GM18858 (cell line): ENCODE measurements at regions not wholly inside any gene's neighbourhood (a gene's known extent, or its start where the extent isn't known, plus 50 kb on each side); places are given as distances from the start of the nearest gene placed in this dataset.

Source experiments
- ATAC-seq: cut with Tn5 transposase; IDR thresholded peaks from one replicate; pipeline ENCODE4 v1.9.1; 2021; ENCODE audit not compliant: unreplicated experiment

DNA sequence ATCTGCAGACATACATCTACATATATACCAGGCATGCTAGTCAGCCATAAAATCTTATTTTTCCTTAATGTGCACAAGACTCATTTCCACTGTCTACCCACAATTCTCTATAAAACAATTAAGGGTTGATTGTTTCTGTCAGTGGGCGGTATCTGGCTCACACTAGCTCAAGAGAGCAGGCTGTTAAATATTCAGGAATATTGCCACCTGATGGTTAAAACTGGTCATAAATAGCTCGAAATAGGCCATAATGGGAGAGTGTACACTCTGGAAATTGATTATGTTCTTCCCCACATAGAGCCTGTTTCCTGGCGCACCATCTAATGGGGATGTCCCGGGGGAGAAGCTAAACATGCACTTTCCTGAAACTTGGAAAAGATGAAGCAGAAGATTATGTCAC is 620.6 kb upstream of the ANKRD30A start:
- ATAC-seq, result no peak

DNA sequence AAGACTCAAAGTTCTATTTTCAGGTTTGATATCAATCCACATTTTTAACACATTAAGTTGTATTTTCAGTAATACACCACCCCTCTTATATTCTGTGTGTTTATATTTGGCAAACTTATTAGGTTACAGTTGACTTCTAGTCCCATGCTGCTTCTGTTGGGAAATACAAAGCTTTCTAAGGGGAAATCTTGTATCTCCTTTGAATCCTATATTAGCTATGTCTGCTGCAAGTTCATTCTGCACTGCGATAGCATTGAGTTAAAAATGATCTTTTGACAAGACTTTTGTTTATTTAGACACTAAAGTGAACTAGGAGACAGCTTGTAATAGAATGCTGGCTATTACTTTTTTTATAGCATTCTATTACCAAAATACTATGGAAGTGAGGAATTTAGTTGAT is 625.1 kb upstream of the ANKRD30A start:
- no peak for ATAC-seq

DNA sequence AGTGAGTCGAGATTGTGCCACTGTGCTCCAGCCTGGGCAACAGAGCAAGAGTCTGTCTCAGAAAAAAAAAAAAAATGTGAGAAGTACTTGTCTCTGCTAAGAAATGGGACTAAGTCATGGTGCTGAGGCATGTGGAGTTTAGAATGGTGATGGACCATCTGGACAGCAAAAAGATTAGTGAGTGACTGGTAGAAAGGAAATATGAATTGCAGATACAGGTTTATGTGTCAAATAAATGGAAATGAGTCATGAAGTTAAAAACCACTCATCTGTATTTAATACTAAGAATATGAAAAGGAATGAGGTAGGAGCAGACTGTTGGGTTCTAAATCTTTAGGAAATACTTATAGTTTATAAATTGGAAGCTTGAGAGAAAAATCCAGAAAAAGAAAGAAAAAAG is 625.7 kb upstream of the ANKRD30A start:
- ATAC-seq, result no peak

DNA sequence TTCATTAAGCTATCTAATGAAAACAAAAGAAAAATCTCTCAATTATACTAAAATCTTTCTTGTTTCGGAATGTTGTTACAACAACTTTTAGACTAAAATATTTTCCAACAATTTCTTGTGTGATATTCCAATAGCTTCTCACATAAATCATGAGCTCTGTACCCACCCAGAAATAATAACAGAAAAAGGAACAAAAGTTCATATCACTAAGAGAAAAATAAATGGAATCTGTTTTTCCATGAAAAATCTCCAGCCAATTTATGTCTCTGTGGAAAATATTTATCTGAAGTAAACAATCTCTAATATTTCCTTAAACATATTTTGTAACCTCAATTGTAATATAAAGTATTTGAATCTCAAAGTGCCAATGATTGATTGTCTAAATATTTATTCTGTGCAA is 628.6 kb upstream of the ANKRD30A start:
- no peak for ATAC-seq

DNA sequence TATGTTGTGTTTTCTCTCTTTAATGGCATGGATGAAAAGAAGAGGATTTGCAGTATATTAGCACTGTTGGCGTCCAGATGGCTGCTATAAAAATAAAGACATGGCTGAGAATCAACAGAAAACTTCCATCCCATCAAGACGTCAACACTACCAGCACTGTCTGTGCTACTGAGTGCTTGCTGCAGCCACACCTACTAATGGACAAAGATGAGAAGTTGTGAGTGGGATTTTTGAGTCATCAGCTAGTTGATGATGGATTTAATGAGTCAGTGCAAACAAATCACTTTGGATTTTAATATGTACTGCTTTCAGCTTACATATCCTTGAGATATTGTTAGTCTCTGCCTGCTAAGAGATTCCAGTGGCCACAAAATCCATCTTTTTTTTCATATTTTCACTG is 631.0 kb upstream of the ANKRD30A start:
- no peak for ATAC-seq

DNA sequence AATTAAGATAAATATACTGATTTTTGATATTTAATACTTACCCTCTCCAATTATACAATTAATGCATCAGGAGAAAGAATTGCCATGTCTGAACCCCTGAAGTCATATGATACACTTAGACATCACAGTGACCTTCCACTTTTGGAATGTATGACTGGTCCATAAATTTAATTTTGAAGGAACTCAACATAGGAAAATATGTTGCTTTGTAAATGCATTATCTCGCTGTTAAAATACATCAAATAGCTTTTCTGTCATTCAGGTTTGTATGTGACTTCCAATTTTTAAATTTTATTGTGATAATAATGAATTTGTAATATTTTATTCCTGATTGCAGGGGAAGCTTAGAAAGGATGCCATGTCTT is 631.9 kb upstream of the ANKRD30A start:
- no peak for ATAC-seq

DNA sequence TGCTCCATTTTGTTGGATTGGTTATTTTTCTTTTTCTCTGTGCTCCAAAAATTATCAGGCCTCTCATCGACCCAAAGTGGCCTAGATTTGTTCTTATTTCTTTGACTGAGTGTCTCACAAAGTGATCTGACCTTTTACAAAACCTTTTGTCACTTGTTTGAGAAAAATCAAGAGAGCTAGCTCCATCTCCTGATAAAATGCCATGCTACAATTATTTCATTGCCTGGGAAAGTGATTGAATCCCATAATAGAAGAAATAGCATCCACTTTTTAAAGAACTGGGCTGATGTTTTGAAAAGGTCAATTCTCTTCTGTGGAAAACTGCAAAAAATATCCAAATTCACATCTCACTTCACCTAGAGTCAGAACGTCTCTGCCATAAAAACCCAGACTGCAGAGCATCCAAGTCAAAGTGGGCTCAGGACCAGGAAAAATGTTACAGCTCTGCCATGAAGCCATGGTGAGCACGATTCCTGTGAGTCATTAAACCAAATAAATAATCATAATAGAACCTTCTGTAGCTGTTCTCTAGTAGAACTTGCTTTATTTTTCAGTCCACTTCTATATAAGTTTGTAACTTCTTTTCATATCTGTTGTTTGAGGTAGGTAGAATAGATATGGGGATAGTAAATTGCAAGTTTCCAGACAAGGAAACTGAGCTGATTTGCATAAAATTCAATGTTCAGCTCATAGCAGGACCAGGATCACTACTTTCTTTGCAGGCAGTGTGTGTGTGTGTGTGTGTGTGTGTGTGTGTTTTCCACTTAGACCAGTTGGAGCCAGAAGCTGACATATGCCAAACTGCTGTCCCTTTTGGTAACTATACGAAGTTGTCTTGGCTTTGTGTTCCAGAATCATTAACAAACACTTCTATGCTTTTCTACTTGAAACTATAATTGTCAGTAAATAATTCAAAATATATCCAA is 632.5 kb upstream of the ANKRD30A start:
- no peak for ATAC-seq

DNA sequence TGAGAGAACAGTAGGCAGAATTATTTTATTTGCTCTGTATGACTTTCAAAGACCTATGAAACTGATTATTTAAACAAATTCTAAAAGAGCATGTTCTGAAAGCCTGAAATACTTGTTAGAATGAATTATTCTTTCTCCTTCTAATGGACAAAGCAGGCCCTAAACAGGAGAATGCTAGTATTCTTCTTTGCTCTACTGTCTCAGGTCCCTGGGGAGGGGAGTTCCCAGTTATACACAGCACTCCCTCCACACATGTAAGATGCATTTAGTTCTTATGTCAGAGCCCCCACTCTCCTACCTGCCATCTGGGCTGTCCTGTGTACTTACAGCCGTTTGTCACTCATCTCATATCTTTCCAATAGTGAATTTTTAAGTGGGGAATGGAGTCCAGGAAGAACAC is 633.5 kb upstream of the ANKRD30A start:
- no peak for ATAC-seq

DNA sequence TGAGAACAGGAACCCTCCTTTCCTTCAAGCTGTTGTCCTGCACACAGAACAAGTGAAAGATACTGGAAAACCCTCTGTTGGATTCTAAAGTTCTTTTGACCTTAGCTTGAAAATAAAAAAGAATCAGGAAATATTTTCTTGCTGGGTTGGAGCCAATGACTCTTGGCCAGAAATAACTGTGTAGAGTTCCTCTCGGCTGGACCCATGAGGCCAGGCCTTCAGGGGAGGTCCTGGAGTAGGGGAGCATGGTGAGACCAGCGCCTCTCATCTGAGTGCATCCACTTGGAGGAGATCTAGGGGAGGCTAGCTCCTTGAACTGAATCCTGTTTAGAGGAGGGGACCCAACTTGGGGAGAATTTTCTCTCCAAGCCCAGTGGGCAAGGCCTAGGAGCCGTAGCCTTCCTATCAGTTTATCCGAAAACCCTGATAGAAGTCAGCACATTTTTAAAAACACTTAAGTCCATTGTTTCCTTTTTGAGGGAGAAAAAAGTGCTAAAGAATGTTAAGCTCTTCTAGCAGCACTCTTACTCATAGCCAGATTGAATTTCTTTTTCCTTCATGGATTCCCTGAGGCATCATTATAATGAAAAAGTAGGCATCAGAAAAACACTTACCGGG is 635.7 kb upstream of the ANKRD30A start:
- ATAC-seq, result no peak

DNA sequence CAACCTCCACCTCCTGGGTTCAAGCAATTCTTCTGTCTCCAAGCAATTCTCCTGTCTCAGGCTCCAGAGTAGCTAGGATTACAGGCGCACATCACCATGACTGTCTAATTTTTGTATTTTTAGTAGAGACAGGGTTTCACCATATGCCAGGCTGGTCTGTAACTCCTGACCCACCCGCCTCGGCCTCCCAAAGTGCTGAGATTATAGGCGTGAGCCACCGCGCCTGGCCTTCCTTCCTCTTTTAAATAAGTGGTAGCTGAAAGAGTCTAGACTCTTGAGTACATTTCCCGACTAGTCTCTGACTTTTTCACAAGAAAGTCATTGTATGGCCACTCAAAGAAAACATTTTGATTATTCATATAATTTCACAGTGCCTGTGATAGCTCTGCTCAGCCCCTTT is 636.2 kb upstream of the ANKRD30A start:
- no peak for ATAC-seq

DNA sequence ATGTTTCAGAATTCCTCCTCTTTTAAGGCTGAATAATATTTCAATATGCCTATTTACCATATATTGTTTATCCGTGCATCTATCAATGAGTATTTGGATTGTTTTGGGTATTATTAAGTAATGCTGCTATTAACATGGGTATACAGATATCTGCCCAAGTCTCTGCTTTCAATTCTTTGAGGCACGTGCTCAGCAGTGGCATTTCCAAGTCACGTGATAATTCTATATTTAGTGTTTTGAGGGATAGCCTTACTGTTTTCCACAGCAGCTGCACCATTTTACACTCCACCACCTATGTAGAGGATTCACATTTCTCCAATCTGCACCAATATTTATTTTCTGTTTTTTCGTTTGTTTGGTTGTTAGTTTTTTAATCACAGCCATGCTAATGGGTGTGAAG is 636.8 kb upstream of the ANKRD30A start:
- no peak for ATAC-seq

DNA sequence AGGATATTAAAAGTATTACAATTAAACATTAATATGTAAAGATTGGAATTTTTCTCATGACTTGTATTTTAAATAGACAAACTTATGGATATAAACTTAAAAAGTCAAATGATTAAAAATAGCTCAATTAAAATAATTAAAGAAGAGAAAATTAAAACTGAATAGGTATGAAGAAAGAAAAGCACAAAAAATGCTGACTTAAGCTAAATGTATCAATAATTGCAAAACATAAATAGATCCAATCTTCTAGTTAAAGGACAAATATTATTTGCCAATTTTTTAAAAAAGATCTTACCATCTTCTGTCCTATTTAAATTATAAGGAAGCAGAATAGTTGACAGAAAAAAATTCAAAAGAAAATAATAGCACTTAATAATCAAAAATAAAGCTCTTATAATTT is 646.3 kb upstream of the ANKRD30A start:
- no peak for ATAC-seq

DNA sequence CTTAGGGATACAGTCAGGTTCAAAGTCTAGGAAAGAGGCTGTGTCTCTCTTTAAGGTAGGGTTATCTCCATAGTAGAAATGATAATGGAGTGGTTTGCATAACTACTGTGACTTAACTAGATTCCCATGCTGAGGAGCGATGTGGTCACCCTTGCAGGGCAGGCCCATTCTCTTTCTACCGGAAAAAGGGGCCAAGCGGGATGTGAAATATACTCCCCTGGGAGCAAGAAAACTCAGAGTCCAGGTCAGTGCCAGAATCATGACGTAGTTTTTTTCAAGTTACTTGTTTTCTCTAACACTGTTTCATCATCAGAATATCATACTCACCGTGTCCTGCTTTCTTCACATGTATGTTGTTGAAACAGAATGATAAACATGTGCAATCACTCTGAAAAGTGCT is 649.0 kb upstream of the ANKRD30A start:
- no peak for ATAC-seq

DNA sequence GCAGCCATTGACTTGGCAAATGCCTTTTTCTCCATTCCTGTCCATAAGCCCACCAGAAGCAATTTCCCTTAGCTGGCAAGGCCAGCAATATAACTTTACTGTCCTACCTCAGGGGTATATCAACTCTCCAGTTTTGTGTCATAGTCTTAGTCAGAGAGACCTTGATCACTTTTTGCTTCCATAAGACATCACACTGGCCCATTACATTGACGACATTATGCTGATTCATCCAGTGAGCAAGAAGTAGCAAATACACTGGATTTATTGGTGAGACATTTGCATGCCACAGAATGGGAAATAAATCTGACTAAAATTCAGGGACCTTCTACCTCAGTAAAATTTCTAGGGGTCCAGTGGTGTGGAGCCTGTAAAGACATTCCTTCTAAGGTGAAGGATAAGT is 649.7 kb upstream of the ANKRD30A start:
- ATAC-seq, result no peak

DNA sequence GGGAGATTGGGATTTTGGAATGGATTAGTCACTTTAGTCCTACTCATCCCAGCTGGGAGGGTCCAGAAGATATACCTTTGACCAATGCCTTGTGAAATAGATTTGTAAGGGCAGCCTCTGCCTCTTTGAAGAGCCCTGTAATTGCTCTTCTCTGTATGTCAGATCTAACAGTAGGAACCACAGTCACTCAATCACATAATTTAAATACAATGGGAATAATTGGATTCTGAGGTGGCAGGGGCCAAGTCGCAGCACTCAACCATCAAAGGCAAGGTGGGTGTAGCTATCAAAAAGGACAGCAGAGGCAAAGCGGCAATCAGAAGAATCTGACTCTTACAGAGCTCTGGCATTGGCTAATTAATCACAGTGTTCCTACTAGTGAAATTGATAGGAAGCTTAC is 650.9 kb upstream of the ANKRD30A start:
- ATAC-seq, result no peak

DNA sequence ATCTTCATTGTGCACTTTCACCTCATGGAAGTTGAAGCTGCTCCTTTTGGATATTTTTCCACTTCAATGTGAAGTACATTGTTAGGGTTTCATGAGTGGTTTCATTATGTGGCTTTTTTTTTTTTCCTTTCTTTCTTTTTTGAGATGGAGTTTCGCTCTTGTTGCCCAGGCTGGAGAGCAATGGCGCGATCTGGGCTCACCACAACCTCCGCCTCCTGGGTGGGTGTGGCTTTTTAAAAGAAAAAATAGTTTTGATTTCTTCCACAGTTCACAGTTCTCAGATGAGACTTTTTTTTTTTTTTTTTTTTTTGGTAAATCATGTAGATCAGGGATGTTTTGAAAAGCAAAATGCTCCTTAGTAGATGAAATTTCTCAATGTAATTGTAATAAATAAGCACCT is 652.3 kb upstream of the ANKRD30A start:
- ATAC-seq, result no peak

DNA sequence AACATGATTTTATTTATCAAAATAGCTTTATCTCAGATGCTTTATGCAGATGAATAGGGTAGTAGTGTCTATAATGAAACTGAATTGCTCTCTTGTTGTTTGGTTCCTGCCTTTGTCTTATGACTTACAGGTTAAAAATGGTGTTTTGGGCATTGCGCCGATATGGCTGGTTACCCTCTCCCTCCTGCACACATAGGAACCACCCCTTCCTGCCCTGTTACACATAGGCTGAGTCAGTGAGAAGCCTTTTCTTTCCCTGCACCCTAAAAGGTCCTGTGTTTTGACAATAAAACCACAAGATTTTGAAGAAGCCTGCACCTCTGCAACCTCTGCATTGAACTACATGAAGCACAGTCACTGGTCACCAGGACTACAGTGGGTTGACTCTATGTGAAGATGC is 655.8 kb upstream of the ANKRD30A start:
- no peak for ATAC-seq

DNA sequence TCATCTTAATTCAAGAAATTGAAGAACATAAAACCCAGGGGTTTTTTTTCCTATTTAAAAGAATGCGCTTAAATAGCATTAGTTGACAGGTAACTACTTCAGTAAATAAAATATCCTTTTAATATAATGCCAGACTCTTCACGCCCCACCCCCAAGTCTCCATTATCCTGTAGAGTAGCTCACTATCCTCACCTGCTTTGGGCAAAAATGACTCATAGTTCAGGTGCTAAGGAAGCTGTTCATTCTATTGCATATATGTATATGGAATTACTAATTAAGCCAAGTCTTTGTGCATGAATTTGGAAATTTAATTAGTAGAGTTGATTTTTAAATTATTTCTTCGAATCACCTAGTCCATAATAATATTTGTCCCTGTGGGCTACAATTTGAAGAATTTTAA is 656.8 kb upstream of the ANKRD30A start:
- no peak for ATAC-seq

DNA sequence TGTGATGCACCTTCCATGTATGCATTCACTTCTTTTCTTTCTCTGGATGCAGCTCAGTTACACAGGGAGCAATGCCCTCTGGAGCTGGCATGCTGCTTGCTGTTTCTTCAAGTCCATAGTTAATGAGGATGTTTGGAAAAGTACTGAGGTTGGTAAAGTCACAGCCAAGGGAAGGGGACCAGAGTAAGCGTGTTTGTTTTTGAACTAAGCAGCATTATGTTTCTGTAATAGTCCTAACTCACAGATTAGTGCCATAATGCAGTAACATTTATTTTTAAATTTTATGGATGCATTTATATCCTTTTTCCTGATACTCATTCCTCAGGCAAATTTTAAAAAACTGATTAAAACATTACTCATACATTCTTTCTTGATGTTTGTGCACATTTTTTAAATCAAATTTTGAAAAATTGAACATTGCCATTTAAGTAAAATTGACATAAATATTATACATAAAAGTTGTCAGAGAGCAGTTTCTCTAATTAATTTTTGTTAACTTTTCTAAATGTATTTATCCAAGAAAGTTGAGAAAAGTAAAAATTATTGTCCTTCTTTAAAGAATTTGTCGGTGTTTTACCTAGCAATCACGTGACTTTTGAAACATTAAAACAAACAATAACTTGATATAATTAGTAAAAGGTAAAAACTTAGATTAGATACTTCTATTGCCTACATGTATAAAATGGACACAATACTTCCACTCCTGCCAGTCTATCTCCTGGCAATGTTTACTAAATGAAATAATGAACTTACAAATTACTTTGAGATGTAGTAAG is 659.6 kb upstream of the ANKRD30A start:
- no peak for ATAC-seq

DNA sequence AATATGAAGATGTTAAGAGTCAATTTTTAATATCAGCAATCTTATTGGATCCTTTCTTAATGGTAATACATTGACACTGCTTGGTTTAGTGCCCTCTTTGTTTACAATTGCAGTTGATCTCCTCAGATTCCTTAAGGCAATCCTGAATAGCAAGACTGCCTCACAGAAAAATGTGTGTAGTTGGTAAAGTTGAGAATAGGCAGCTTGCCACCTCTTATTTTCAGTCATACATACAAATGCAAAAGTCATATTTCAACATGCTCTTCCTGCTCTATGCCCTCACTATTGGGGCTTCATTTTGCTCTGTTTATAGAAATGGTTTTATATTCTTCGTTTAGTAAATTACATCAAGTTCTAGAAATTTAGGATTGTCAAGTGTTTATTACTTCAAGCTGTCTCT is 661.1 kb upstream of the ANKRD30A start:
- ATAC-seq, result no peak

DNA sequence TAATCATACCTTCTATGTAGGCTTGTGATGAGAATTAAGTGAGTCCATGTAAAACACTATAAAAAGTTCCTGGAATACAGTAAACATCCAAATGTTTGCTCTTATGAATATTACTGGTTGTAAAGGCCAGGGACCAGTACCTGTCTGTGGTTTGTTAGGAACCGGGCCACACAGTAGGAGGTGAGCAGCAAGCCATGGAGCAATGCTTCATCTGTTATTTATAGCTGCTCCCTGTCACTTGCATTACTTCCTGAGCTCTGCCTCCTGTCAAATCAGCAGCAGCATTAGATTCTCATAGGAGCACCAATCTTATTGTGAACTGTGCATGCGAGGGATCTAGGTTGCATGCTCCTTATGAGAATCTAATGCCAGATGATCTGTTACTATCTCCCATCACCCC is 662.0 kb upstream of the ANKRD30A start:
- no peak for ATAC-seq

DNA sequence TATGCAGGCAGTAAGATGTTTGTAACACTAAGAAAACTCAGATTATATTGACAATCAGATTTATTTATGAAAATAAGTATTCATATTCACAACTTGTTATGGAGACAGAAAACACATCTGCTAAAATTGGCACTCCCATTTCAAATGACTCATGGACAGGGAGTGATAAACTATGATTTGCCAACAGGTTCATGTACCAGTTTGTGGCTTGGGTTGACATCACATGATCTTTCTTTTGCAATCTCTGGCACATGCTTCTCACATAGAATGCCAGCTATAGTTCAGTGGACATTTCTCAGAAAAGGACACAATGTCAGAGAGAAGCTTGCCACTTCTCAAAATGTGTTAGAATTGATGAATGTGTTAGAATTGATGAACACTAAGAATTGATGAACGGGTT is 663.2 kb upstream of the ANKRD30A start:
- ATAC-seq, result no peak
